GM18861 (cell line): ENCODE measurements at regions not wholly inside any gene's neighbourhood (a gene's known extent, or its start where the extent isn't known, plus 50 kb on each side); places are given as distances from the start of the nearest gene placed in this dataset.
"Not testable (repeated sequence)": the region's sequence is repeated elsewhere in the genome, so short reads cannot be mapped to it uniquely, and the experiment has no call there.

Experiments
- ATAC-seq: cut with Tn5 transposase; IDR thresholded peaks from one replicate; pipeline ENCODE4 v1.9.1; 2021; ENCODE audit not compliant: unreplicated experiment

DNA sequence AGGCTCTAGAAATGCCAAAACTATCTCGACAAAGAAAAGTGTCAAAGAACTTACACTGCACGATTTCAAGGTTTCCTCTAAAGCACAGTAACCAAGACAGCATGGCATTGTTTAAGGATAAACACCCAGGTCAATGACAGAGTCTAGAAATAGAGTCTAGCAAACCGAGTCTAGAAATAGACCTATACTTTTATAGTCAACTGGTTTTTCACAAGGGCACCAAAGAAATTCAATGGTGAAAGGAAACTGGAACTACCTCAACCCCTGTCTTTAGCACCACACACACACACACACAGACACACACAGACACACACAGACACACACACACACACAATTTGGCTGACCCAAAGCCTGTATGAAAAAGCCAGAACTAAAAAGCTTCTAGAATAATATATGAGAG, 67.1 kb upstream of the PGBD5 start:
- ATAC-seq, result no peak

- ATAC-seq, result no peak
These were observed 64.3 kb upstream of the PGBD5 start for GRCh38 chr1:230490436-230490835.

DNA sequence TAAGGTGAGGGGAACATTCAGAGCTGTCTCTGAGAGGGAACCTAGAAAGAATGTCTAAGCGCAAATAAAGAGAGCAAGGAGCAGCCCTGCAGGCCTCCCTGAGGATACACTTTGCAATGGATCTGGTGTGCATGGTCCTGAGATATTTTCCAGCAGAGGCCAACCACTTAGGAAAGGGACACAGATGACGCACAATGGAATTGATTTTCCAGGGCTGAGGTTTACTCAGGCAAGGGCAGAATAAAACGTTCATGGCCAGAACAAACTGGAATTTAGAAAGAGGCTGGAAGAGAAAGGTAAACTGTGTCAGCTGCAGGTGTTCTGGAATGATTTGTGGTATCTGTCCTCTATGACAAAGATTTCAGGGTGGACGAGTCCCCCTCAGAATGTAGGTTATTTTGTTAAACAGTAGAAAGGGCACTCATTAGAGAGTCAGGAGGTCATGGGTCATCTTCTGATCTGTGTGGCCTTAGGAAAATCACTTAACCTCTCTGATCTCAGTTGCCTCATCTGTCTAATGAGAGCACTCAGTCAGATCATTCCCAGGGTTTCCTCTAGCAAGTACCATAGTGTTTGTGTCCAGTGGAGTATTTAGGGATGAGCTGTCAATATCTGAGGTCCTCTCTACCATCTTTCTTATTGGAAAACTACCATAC, 61.8 kb upstream of the PGBD5 start:
- no peak for ATAC-seq

GRCh38 chr1:230476622-230477003, 50.5 kb upstream of the PGBD5 start:
- no peak for ATAC-seq

DNA sequence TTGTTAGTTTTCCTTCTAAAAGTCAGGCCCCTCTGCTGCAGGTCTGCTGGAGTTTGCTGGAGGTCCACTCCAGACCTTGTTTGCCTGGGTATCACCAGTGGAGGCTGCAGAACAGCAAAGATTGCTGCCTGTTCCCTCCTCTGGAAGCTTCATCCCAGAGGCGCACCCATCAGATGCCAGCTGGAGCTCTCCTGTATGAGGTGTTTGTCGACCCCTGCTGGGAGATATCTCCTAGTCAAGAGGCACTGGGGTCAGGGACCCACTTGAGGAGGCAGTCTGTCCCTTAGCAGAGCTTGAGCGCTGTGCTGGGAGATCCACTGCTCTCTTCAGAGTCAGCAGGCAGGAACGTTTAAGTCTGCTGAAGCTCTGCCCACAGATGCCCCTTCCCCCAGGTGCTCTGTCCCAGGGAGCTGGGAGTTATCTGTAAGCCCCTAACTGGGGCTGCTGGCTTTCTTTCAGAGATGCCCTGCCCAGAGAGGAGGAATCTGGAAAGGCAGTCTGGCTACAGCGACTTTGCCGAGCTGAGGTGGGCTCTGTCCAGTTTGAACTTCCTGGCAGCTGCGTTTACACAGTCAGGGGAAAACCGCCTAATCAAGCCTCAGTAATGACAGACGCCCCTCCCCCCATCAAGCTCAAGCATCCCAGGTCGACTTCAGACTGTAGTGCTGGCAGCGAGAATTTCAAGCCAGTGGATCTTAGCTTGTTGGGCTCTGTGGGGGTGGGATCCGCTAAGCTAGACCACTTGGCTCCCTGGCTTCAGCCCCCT, 49.9 kb upstream of the PGBD5 start:
- not testable (repeated sequence) for ATAC-seq
